ENCODE measurements at regions not wholly inside any gene's neighbourhood (a gene's known extent, or its start where the extent isn't known, plus 50 kb on each side); places are given as distances from the start of the nearest gene placed in this dataset.

- ATAC-seq (no peak), DNase-seq (no peak)
- H3K4me3 ChIP-seq: no peak overlapping the region
- intact Hi-C loops (cut with DNase I): no loop called here
- no peak for TF ChIP-seq CTCF (IDR thresholded peaks at IDR 0.05)
- TF ChIP-seq POLR2A (IDR thresholded peaks at IDR 0.05): no peak
- no peak overlapping the region for H3K27ac ChIP-seq
- no peaks in the 10 kb centered on the region for H3K36me3 ChIP-seq (replicated peaks in 1 of 2; ENCODE audit: insufficient read depth in 1 of 2, low read depth in 2 of 2)
- no peaks in the 10 kb centered on the region for H3K9me3 ChIP-seq
- WGBS, 2 donors: 76 to 84% methylated on average over 30 to 37 of the region's 37 CpGs
- H3K27me3 ChIP-seq: no peaks in the 10 kb centered on the region
- no peaks in the 10 kb centered on the region for H3K4me1 ChIP-seq
These were observed 318.3 kb downstream of the EIPR1 start for GRCh38 chr2:3059141-3059925.

DNA sequence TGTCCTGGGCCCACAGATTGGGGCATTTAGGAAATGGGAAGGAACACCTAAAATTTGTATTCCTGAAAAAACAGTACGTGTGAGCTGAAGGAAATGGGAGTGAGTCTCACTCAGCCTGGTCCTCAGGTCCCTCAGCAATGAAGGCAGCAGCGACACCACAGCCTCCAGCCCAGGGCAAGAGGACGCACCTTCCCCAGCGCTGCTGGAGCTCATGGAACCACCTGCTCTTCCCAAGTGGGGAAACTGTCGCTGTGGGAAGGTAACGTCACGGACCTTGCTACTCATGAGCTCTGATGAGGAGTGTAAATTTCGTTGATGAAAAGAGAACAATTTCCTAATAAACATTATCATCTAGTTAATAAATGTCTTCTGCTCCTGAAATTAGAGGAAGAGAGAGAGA, 323.6 kb downstream of the EIPR1 start:
- Histone ChIP-seq H3K27ac (no peak overlapping the region), H3K9me3 (no peaks in the 10 kb centered on the region), H3K36me3 (replicated peaks in 1 of 2; ENCODE audit: insufficient read depth in 1 of 2, low read depth in 2 of 2) (no peaks in the 10 kb centered on the region), H3K27me3 (no peaks in the 10 kb centered on the region), H3K4me3 (no peak overlapping the region), H3K4me1 (no peaks in the 10 kb centered on the region)
- intact Hi-C loops (cut with DNase I): no loop called here
- ATAC-seq (no peak), DNase-seq (no peak)
- WGBS, 2 donors: 77 to 85% methylated on average over 8 of the region's 8 CpGs
- TF ChIP-seq CTCF (IDR thresholded peaks at IDR 0.05): no peak
- no peak for TF ChIP-seq POLR2A (IDR thresholded peaks at IDR 0.05)

DNA sequence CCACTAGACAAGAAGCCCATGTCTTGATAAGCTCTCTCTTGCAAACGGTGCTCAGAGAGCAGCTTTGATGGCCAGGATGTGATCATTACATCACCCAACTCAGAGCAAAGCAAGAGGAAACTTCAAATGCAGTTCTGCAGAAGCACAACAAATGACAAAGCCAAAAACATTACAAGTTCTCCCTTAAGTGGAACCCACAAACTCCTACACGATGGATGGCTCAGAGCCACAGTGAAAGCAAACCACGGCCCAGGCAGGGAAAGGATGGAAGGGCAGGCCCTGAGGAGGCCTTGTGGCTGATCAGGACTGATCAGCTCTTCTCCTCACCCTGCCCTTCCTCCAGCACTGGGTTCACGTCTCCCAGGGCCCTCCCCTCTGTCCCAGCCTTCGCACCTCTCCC, 326.4 kb downstream of the EIPR1 start:
- no peaks in the 10 kb centered on the region for H3K36me3 ChIP-seq (replicated peaks in 1 of 2; ENCODE audit: insufficient read depth in 1 of 2, low read depth in 2 of 2)
- DNase-seq (no peak), ATAC-seq (no peak)
- WGBS, 2 donors: 66 to 73% methylated on average over 5 of the region's 5 CpGs
- no peaks in the 10 kb centered on the region for H3K27me3 ChIP-seq
- intact Hi-C loops (cut with DNase I): no loop called here
- no peak overlapping the region for H3K27ac ChIP-seq
- H3K4me3 ChIP-seq: no peak overlapping the region
- H3K9me3 ChIP-seq: no peaks in the 10 kb centered on the region
- no peak for TF ChIP-seq CTCF (IDR thresholded peaks at IDR 0.05)
- TF ChIP-seq POLR2A (IDR thresholded peaks at IDR 0.05): no peak
- no peaks in the 10 kb centered on the region for H3K4me1 ChIP-seq

DNA sequence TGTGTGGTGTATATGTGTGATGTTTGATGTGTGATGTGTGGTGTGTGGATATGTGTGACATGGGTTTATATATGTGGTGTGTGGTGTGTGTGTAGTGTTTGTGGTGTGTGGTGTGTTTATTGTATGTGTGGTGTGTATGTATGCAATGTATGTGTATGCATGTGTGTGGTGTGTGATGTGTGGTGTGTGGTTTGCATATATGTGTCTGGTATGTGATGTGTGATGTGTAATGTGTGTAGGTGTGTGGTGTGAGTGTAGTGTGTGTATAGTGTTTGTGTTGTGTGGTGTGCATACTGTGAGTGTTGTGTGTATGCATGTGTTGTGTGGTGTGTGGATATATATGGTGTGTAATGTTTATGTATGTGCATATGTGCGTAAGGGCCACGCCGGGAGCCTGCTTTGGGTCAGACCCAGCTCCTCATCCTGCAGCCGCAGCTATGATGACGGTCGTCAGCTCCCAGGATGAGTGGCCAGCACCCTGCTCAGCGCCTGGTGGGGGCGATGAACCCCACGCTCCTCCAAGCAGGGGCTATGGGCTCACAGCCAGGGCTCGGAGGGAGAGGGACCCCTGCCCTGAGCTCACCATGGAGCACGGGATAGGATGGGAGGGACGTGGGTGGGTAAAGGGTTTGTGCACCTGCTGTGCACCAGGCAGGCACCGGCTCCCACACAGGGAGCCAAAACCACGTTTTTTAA, 331.3 kb downstream of the EIPR1 start:
- Histone ChIP-seq H3K9me3 (no peaks in the 10 kb centered on the region), H3K4me1 (peaks cover 20% of the 10 kb centered on the region), H3K27me3 (no peaks in the 10 kb centered on the region), H3K27ac (no peak overlapping the region), H3K4me3 (no peak overlapping the region), H3K36me3 (replicated peaks in 1 of 2; ENCODE audit: insufficient read depth in 1 of 2, low read depth in 2 of 2) (no peaks in the 10 kb centered on the region)
- WGBS, 2 donors: 80 to 90% methylated on average over 14 of the region's 14 CpGs
- ATAC-seq: no peak
- TF ChIP-seq CTCF (IDR thresholded peaks at IDR 0.05): no peak
- TF ChIP-seq POLR2A (IDR thresholded peaks at IDR 0.05): no peak
- intact Hi-C loops (cut with DNase I): no loop called here
- DNase-seq: no peak

Measured in body of pancreas (tissue), 4 donors.